ENCODE measurements at regions not wholly inside any gene's neighbourhood (a gene's known extent, or its start where the extent isn't known, plus 50 kb on each side); places are given as distances from the start of the nearest gene placed in this dataset.

DNA sequence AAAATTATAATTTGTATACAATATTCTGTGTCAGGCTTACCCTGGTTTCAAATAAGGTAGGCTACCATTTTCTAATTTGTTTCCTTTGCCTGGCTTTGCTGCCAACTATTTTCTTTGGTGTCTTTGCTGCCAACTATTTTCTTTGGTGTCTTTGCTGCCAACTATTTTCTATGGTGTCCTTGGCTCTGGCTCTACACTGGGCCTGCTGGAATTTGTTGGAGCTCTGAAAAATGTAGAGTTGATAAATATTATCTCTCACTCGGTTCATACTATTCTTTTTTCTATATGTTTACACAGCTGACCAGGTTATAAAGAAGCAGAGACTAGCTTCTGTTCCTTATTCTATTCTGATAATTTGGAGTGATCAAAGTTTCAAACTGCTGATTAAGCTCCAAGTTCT, 768.0 kb upstream of the PHF14 start:
- TF ChIP-seq, protein P1, sequence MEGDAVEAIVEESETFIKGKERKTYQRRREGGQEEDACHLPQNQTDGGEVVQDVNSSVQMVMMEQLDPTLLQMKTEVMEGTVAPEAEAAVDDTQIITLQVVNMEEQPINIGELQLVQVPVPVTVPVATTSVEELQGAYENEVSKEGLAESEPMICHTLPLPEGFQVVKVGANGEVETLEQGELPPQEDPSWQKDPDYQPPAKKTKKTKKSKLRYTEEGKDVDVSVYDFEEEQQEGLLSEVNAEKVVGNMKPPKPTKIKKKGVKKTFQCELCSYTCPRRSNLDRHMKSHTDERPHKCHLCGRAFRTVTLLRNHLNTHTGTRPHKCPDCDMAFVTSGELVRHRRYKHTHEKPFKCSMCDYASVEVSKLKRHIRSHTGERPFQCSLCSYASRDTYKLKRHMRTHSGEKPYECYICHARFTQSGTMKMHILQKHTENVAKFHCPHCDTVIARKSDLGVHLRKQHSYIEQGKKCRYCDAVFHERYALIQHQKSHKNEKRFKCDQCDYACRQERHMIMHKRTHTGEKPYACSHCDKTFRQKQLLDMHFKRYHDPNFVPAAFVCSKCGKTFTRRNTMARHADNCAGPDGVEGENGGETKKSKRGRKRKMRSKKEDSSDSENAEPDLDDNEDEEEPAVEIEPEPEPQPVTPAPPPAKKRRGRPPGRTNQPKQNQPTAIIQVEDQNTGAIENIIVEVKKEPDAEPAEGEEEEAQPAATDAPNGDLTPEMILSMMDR (IDR thresholded peaks at IDR 0.05) = no peak
- Histone ChIP-seq H3K4me1 (ENCODE audit: low read depth) (no peaks in the 10 kb centered on the region), H3K36me3 (ENCODE audit: low read depth) (no peaks in the 10 kb centered on the region), H3K4me3 (no peak overlapping the region), H3K9me3 (peaks cover 17% of the 10 kb centered on the region)
- intact Hi-C loops (cut with DNase I, micrococcal nuclease) = no loop called here
- no peak for DNase-seq
- ATAC-seq = no peak

DNA sequence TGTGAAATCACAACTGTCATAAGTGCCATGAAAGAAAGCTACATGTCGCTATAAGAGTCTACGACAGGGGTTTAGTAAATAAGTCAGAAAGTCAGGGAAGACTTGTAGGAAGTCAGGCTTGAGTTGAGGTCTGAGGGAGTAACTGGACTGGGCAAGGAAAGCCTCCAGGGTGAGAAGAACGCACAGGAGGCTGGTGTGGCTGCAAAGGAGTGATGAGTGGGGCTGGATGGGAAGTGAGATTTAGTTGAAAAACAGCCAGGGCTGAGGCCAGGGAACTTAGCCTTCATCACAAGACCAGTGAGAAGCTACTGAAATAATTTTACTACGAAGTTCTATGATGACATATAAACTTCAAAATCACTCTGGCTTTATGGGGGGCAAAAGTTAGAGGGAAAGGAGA, 763.7 kb upstream of the PHF14 start:
- H3K9me3 ChIP-seq = peaks cover 45% of the 10 kb centered on the region
- no peaks in the 10 kb centered on the region for H3K36me3 ChIP-seq (ENCODE audit: low read depth)
- DNase-seq = no peak
- no peak for ATAC-seq
- TF ChIP-seq, protein P1 (IDR thresholded peaks at IDR 0.05) = no peak
- intact Hi-C loops (cut with DNase I, micrococcal nuclease) = no loop called here
- no peak overlapping the region for H3K4me3 ChIP-seq
- H3K4me1 ChIP-seq (ENCODE audit: low read depth) = no peaks in the 10 kb centered on the region

DNA sequence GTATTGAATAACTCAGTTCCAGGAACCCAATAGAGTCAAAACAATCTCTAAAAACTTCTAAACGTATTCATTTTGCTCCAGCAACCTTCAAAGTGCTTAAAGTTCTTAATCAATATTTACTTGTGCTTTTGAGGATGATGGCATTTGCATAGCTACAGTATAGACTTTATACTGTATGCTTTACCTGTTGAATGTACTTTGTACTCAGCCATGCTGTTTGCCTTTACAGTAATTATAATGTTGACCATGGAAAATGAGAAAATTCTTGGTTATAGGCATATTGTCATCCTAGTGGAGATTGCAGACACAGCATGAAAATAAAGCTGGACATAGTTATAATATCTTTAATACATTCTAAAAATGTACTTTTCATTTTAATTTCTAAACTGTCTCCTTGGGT, 762.7 kb upstream of the PHF14 start:
- intact Hi-C loops (cut with DNase I, micrococcal nuclease) = no loop called here
- DNase-seq = no peak
- TF ChIP-seq, protein P1 (IDR thresholded peaks at IDR 0.05) = no peak

DNA sequence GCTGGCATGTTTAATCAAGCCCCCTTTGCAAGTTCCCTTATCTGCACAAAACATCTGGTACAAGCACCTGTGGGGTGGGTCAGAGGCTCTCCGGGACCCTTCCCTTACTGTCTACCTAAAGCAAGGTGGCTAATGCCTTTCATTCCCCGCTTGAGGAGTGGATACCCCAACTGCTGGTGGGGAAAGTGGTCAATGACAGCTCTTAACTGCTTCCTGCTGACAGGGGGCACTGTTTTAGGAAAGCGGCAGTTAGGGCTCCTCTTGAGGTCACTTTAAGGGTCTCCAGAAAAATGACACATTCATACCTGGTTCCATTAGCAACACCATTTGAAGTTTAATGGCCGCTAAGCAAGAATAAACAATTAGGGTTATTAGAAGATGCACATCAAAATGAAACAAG, 761.8 kb upstream of the PHF14 start:
- TF ChIP-seq, protein P1 (IDR thresholded peaks at IDR 0.05) = no peak
- H3K4me3 ChIP-seq = no peak overlapping the region
- DNase-seq (no peak), ATAC-seq (no peak)
- intact Hi-C loops (cut with DNase I, micrococcal nuclease) = no loop called here
- H3K9me3 ChIP-seq = peaks cover 41% of the 10 kb centered on the region
- H3K4me1 ChIP-seq (ENCODE audit: low read depth) = no peaks in the 10 kb centered on the region
- H3K36me3 ChIP-seq (ENCODE audit: low read depth) = no peaks in the 10 kb centered on the region

More for the DNA sequence above, 762.7 kb upstream of the PHF14 start:
- Histone ChIP-seq H3K4me1 (ENCODE audit: low read depth) (no peaks in the 10 kb centered on the region), H3K9me3 (peaks cover 45% of the 10 kb centered on the region), H3K36me3 (ENCODE audit: low read depth) (no peaks in the 10 kb centered on the region), H3K4me3 (no peak overlapping the region)
- ATAC-seq = no peak

DNA sequence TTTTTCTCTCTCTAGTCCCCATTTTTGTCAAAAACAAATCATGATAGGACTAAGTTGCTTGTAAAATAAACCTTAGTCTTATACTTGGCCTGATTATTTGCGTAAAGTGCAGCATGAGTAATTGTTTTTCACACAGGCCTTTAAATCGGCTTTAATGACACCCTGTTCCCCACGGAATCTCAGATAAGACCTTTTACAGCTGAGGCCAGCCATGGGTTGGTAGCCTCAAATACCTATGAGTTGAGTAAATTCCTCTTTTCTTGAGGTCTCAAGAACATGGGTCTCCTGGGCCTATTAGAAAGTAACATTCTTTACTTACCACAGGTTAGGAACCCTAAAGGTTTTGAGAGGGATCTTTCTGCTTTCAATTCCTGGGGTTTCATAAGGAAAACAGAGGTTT, 761.0 kb upstream of the PHF14 start:
- no peak for ATAC-seq
- no peak for DNase-seq
- Histone ChIP-seq H3K9me3 (peaks cover 45% of the 10 kb centered on the region), H3K4me3 (no peak overlapping the region), H3K36me3 (ENCODE audit: low read depth) (no peaks in the 10 kb centered on the region), H3K4me1 (ENCODE audit: low read depth) (no peaks in the 10 kb centered on the region)
- TF ChIP-seq, protein P1 (IDR thresholded peaks at IDR 0.05) = no peak
- intact Hi-C loops (cut with DNase I, micrococcal nuclease) = no loop called here

DNA sequence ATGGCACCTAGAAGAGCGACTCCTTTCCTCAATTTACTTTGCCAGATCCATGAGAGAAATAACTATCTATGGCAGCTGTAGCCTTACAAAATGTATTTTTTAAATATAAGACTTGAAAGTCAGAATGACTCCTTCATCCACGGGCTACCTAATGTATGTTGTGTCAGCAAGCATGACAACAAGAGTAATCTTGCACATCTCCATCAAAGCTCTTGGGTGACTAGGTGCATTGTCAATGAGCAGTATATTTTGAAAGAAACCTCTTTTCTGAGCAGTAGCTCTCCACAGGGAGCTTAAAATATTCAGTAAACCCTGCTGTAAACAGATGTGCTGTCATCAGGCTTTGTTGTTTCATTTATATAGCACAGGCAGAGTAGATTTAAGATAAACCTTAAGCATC, 757.2 kb upstream of the PHF14 start:
- TF ChIP-seq, protein P1 (IDR thresholded peaks at IDR 0.05) = no peak
- no peaks in the 10 kb centered on the region for H3K4me1 ChIP-seq (ENCODE audit: low read depth)
- intact Hi-C loops (cut with DNase I, micrococcal nuclease) = no loop called here
- ATAC-seq (no peak), DNase-seq (no peak)
- no peaks in the 10 kb centered on the region for H3K36me3 ChIP-seq (ENCODE audit: low read depth)
- peaks cover 38% of the 10 kb centered on the region for H3K9me3 ChIP-seq
- no peak overlapping the region for H3K4me3 ChIP-seq
